HG02763 (cell line): ENCODE measurements at regions not wholly inside any gene's neighbourhood (a gene's known extent, or its start where the extent isn't known, plus 50 kb on each side); places are given as distances from the start of the nearest gene placed in this dataset.
"Not testable (repeated sequence)": the region's sequence is repeated elsewhere in the genome, so short reads cannot be mapped to it uniquely, and the experiment has no call there.

Experiments
- ATAC-seq: cut with Tn5 transposase; IDR thresholded peaks from one replicate; pipeline ENCODE4 v1.9.1; 2021; ENCODE audit warnings: mild to moderate bottlenecking, moderate library complexity; ENCODE audit not compliant: unreplicated experiment

DNA sequence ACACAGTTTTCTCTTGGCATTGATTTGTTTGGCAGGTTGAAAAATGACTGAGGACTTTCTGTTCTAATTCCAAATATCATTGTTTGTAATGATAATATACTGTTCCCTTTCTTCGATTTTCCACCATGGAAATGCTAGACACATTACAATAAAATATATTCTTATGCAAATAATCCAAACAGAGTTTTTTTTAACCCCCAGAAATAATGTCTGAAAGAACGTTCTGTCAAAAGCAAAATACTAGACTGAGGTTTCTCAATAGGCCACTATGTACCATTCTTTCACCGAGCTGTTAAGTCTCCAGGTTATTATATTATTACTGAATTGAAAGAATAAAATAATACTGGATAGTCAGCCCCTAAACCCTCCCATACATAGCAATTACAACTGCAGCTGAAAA is 312.5 kb downstream of the ZIC3 start:
- no peak for ATAC-seq

DNA sequence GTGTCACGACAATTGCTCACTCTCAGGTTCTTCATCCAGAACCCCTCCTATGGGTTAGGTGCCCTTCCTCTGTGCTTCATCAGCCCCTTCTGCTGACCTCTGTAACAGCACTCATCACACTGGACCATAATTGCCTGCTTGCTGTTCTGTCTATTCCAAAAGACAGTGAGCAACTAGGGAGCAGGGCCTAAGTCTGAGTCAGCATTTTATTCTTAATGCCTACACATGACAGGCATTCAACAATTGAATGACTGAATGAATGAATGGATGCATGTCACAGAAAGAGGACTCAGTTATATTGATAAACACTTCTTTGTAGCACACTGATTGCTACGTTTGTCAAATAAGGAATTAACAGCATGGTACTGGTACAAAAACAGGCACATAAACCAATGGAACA is 317.0 kb downstream of the ZIC3 start:
- ATAC-seq, result no peak

DNA sequence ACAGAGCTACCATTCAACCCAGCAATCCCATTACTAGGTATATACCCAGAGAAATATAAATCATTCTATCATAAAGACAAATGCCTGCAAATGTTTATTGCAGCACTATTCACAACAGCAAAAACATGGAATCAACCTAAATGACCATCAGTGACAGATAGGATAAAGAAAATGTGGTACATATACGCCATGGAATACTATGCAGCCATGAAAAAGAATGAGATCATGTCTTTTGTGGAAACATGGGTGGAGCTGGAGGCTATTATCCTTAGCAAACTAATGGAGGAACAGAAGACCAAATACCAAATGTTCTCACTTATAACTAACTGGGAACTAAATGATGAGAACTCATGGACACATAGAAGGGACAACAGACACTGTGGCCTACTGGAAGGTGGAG is 318.9 kb downstream of the ZIC3 start:
- not testable (repeated sequence) for ATAC-seq

- no peak for ATAC-seq
Measured at GRCh38 chrX:137891431-137891830, 325.5 kb downstream of the ZIC3 start.

DNA sequence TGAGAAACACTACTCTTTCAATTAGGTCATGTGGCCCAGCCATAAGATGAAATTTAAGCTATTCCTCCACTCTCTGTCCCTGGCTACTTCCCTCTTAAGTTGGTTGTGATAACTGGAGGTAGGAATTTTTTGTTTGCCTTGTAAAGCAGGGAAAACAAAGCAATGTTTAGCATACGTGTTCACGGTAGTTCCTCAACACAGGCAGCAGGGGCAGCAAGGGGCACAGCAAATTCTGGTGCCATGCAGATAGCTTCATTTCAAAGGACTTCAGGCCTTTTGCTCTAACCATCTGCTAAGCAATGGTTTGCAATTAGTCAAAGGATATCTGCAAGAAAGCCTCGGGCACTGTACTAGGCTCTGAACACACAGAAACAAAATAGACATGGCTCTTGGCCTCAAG is 330.2 kb downstream of the ZIC3 start:
- ATAC-seq, result no peak

DNA sequence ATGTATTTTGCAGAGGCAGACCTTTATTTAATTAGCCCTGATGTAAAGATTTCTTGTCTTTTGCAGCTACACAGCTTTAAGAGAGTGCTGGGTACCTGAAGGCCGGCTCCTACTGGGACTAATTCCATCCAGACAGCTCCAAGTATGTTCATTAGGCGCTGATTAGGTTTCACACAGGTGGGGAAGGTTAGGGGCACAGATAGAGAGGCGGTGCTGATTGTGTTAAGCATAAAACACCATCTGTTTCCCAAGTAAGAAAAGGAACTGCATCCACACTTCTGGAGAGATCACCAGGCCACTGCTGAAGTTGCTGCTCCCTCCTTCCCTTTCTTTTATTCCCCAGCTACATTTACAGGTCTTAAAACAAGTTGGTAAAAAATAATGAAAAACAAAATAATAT is 349.5 kb downstream of the ZIC3 start:
- ATAC-seq, result no peak

DNA sequence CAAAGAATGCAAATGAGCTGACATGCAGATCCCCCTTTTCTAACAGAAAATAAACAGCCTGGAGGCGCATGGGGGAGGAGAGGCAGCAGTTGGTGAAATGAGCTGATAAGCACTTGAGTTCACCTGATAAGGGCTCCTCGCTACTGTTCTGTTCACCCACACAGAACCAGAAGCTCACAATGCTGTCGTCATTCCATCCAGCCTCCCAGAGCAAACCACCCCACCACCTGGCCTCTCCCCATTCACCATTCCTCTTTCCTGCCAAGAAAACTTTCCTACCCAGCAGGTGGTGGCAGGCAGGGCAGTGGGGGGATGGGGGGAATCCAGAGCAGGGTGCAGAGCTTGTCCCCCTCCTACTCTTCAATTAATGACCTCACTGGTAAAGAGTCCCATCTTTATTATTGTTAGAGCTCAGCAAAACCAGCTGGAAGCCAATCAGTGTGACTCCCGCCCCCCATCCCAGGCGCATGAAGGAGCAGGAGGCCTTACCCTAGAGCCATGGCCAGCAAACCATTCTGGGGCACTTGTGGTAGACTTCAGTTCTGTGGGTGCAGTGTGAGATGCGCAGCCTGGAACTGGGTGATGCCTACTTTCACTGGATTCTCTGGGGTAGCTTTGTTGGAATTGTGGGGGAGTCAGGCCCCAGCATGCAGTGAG is 350.3 kb downstream of the ZIC3 start:
- ATAC-seq, result no peak

DNA sequence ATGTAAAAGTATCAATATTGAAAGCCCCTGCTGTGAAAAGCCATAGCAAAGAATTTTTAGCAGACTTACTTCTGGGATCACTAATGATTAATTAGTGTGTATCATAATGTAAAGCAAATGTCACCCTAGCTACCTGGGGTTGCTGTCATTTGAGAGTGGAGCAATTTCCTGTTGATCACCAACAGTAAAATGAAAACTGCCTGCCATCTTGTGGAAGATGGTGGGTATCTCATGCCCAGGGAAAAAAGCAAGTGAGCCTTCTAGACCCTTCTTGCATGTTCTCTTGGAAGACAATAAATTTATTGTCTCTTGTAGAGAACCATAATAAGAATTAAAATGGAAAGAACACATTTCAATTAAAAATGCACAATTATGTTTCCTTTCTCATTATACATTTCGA is 360.2 kb downstream of the ZIC3 start:
- no peak for ATAC-seq

DNA sequence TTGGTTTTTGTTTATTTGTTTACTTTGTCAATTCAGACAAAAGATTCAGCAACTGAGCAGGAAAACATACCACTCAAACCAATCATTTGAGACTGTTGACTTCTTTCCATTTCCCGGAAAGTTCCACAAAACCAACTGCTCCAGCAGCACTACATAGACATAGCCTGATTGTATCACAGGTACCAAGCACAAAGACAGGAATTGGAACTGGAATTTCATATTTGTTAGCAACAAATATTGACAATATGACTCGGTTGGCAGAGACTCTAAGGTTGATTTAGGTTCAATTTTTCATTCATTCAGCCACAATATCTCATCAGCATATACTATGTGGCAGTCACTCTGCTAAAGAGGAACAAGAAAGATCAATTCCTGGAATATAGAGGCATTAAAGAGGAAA is 364.0 kb downstream of the ZIC3 start:
- no peak for ATAC-seq

DNA sequence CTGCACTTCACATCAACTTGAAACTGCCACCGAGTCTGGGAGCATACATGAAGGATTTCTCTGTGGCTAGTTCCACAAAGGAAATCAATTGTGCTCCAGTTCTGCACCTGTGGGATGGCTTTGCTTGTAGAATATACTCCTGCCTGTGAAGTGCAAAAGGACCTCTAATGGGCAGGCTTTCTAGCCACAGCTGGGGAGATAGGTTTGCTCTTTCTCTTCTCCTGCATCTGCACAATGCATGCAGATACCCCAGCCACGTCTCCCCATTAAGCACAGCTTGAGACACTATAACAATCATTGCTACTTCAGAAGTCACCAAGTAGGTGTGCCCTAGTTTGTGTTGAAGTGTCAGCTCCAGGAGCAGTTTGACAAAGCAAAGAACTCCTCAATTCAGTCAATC is 364.6 kb downstream of the ZIC3 start:
- no peak for ATAC-seq

GRCh38 chrX:137934214-137934613 is 368.3 kb downstream of the ZIC3 start:
- ATAC-seq, result not testable (repeated sequence)

DNA sequence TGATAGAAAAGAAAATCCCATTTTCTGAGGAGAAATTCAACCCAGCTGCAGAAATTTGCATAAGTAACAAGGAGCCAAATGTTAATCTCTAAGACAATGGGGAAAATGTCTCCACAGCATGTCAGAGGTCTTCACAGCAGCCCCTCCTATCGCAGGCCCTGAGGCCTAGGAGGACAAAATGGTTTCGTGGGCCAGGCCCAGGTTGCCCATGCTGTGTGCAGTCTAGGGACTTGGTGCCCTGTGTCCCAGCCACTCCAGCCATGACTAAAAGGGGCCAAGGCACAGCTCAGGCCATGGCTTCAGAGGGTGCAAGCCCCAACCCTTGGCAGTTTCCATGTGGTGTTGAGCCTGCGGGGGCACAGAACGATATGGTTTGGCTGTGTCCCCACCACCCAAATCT is 369.0 kb downstream of the ZIC3 start:
- not testable (repeated sequence) for ATAC-seq

DNA sequence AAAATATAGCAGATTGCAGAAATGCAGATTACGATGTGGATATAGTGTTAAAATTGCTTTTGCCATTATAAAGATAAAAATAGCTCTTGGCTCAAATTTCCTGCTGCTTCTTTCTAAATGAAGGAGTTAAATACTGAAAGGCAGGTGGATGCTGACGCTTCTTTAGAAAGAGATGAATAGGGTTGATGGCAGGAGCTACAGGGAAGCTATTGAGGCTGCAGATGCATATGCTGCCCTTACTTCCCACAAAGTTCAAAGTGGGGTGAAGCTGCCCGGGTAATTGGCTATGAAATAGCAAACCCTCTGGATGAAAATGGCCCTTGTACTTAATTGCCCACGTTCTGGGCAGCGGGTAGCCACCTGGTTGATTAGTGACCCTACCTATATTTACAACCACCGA is 379.5 kb downstream of the ZIC3 start:
- ATAC-seq, result no peak

- no peak for ATAC-seq
Measured at GRCh38 chrX:137969191-137969590, 403.3 kb downstream of the ZIC3 start.

GRCh38 chrX:137982472-137983172 is 416.7 kb downstream of the ZIC3 start:
- no peak for ATAC-seq

DNA sequence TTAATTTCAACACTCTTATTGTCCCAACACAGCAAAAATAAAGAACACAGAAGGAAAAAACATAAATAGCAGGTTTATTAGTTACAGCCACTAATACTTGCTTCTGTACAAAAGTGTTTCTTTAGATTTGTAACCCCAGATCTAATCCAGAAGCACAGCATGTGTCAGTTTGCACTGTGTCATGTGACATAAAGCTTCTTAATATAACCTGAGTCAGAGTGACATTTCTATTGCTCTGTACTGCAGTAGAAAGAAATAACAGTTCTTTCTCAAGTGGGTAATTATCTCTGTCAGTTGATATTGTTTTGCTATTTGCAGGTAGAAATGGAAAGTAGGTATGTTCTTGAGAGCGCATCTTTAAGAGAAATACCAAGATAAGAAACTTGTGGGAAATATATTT is 422.5 kb downstream of the ZIC3 start:
- ATAC-seq, result no peak

DNA sequence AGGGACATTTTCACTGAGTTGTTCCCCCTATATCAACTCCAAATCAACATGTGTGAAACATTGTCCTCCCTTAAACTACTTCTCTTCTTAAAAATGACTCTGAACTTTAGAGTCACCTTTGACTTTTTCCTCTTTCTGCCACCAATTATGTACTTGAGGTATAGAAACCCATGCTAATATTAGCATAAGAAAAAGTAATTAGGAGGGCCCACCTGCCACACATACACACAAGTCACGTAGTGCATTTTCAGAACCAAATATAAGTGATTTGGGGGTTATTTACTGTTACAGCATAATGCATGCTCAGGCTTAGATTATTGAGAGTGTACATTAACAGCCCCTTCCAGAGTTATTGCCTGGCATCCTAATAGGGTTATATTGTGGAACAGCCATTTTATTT is 432.7 kb downstream of the ZIC3 start:
- ATAC-seq, result no peak

- no peak for ATAC-seq
Measured at GRCh38 chrX:137999071-137999470, 433.1 kb downstream of the ZIC3 start.

DNA sequence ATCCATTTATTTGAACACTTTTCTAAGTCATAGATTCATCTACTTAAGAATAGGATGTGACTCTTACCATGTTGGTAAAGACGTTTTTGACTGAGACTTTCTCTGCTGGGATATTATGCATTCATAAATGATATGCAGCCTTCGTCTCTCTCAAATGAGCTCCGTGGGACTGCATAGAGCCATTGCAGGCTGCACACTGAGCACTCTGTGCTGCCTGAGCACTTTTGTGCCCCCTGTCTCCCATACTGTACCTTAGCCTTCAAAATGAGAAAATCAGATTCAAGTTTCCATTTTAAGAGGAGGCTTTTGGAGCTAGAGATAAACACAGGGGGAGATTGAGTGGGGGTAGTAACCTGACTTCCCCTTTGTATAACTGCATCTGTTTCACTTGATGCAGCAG is 433.6 kb downstream of the ZIC3 start:
- ATAC-seq, result no peak

DNA sequence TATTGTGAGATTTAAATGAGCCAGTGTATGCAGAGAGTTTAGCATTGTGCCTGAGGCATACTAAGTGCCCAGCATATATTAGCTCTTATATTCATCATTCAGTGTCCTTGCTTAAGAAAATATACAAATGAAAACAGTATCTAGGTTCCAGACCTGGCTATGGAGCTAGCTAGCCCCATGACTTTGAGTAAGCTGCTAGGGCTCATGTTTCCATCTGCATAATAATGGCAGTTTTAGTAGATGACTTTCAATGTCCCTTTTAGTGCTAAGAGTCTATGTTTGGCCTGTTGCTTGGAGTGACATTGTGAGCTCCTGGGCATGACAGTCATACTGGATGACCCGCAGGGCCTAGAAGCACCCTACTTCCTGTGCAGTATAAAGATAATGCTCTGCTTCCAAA is 435.3 kb downstream of the ZIC3 start:
- ATAC-seq, result no peak

DNA sequence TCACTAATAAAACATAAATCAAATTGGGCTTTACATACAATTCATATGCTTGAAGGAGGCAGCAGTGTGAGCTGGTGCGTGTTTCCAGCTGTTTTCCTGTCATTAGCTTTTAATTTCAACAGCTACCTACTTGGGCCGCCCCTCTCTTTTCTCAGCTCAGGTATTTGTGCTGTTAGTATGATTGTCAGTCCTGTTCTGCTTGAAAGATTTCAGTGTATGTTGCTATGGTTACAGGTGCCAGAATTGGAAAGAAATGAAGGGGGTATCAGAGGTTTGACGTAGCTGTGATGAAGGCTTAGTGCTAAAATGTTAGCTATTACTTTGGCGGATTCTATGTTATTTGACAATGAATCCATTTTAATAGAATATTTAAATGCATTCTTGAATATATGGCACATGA is 440.3 kb downstream of the ZIC3 start:
- ATAC-seq, result no peak

DNA sequence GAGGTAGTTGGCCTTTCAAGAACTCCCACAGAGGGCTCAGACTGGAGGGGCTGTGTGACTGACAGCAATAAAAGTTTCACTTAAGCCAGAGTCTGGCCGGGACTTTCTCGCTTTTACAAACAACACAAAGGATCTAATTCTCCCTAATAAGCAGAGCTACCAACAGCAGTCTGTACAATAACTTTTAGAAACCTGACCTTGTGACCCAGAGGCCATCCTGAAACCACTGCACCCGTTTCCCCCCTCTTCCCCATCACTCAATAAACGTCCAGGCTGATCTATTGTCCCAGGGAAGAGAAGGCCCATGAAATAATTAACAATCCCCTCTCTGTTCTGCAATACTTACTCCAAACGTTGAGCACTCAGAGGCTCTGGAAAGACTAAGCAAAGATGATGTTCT is 442.4 kb downstream of the ZIC3 start:
- ATAC-seq, result no peak

DNA sequence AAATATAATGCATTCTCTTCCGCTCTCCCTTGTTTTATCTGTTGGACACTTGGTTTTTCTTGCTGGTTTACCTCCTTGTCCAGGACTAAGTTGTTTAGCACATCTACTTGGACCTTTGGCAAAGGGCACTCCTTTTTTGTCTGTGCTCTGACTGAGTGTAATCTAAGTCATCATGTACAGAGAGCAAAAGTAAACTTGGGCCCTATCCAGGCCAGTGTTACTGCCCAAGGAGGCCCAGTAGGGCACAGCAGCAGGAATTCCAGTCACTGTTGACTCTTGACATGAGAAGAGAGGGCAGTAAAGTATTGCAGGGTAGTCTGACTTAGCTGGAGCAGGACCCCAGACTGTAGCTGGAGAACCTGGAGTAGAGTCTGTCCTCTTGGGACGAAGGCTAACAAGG is 445.5 kb downstream of the ZIC3 start:
- no peak for ATAC-seq
